GM13977 (cell line): ENCODE measurements at regions not wholly inside any gene's neighbourhood (a gene's known extent, or its start where the extent isn't known, plus 50 kb on each side); places are given as distances from the start of the nearest gene placed in this dataset.
"Not testable (repeated sequence)": the region's sequence is repeated elsewhere in the genome, so short reads cannot be mapped to it uniquely, and the experiment has no call there.

Experiments
- DNase-seq: peaks from one replicate; pipeline ENCODE4 v3.0.0; 2012; ENCODE audit warnings: low spot score
- CTCF ChIP-seq: IDR thresholded peaks from 2 replicates; pipeline ENCODE4 v1.5.1; 2012; ENCODE audit warnings: mild to moderate bottlenecking, control low read depth; ENCODE audit not compliant: insufficient read depth; ENCODE audit errors: extremely low read depth, missing control alignments
- in situ Hi-C: fragments of 300-500 bp; cut with MboI; formaldehyde crosslinking; loops from one replicate; pipeline ENCODE4 v1.12.0; 2022; ENCODE audit warnings: low sequenced_read_pairs, low pct_unique_long_range_greater_than_20kb, mixed read lengths, inconsistent platforms; ENCODE audit not compliant: unreplicated experiment

- TF ChIP-seq CTCF, result no peak
- in situ Hi-C loops, result no loop called here
- no peak for DNase-seq
Measured at GRCh38 chr6:33885132-33886057, 81.6 kb upstream of the MLN start.

- in situ Hi-C loops, DNase-seq: not testable (repeated sequence)
Measured at GRCh38 chr6:33883621-33884020, 79.8 kb upstream of the MLN start.

GRCh38 chr6:33882154-33882553 lies 78.4 kb upstream of the MLN start:
- in situ Hi-C loops, result no loop called here
- DNase-seq, result no peak
- no peak for TF ChIP-seq CTCF

GRCh38 chr6:33880766-33881165 lies 77.0 kb upstream of the MLN start:
- in situ Hi-C loops, result no loop called here
- no peak for TF ChIP-seq CTCF
- no peak for DNase-seq

GRCh38 chr6:33880104-33880678 lies 76.4 kb upstream of the MLN start:
- no peak for DNase-seq
- in situ Hi-C loops, result no loop called here
- TF ChIP-seq CTCF, result no peak

GRCh38 chr6:33878562-33878961 lies 74.8 kb upstream of the MLN start:
- in situ Hi-C loops, result no loop called here
- no peak for TF ChIP-seq CTCF
- DNase-seq, result no peak

- in situ Hi-C loops, result no loop called here
- no peak for TF ChIP-seq CTCF
- no peak for DNase-seq
Measured at GRCh38 chr6:33877982-33878535, 74.3 kb upstream of the MLN start.
